HFFc6 (cell line): ENCODE measurements at regions not wholly inside any gene's neighbourhood (a gene's known extent, or its start where the extent isn't known, plus 50 kb on each side); places are given as distances from the start of the nearest gene placed in this dataset.
"Not testable (repeated sequence)": the region's sequence is repeated elsewhere in the genome, so short reads cannot be mapped to it uniquely, and the experiment has no call there.

Experiments
- DNase-seq: peaks from one replicate; pipeline ENCODE4 v3.0.0-alpha.2; 2018
- H3K27ac Mint-ChIP-seq: 2 replicates; pipeline ENCODE4 v1.8.0; 2020; ENCODE audit warnings: mild to moderate bottlenecking, mixed read lengths
- H3K27me3 Mint-ChIP-seq: 2 replicates; pipeline ENCODE4 v1.8.0; 2021; ENCODE audit warnings: mild to moderate bottlenecking, moderate library complexity, mixed read lengths; ENCODE audit not compliant: insufficient read depth
- H3K36me3 Mint-ChIP-seq: 2 replicates; pipeline ENCODE4 v1.8.0; 2021; ENCODE audit warnings: low read depth, mixed read lengths
- H3K4me1 Mint-ChIP-seq: 2 replicates; pipeline ENCODE4 v1.8.0; 2020; ENCODE audit warnings: low read depth, mixed read lengths
- H3K4me3 Mint-ChIP-seq: 2 replicates; pipeline ENCODE4 v1.8.0; 2020; ENCODE audit warnings: mild to moderate bottlenecking, moderate library complexity, mixed read lengths
- H3K9me3 Mint-ChIP-seq: 2 replicates; pipeline ENCODE4 v1.8.0; 2020; ENCODE audit warnings: mild to moderate bottlenecking, mixed read lengths
- CTCF ChIP-seq: fragments of 200-600 bp; sonication (generic); IDR thresholded peaks from 2 replicates; pipeline ENCODE4 v1.5.0; 2021; ENCODE audit warnings: antibody characterized with exemption, mild to moderate bottlenecking

DNA sequence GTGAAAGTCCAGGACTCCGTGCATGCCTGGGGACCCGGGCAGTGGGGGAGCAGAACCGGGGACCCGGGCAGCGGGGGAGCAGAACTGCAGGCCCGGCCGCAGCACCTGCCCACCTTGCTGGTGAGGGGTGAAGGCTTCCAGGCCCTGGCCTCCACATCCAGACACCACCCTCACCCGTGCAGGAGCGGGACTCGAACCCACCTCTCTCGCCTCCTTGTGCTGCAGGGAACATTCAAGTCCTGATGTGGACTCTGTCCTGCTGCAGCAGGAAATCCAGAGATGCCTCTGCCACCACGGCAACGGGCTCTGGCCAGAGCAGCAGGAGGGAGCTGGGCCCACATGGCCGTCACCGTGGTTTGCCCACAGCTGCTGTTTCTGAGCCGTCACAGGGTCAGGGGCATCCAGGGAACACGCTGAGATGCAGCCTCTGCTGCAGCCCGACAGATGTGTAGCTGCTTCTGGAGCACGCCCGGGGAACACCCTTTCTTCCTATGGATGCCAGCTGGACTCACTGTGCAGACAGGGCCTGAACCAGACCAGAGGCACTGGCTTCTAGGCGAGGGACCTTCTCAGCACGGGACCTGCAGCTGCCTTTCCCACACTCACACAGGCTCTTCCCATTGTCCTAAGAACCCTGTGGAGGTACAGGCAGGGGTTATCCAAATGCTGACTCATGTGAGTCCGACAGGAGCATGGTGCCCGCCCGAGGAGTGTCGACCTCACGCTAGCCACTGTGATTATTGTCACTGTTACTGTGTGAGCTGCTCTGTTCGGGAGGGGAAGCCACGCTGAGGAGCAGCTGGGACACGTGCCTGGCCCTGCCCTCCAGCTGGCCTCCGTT is 89.2 kb upstream of the CTDP1 start:
- Mint-ChIP-seq H3K27me3 (peaks cover 29% of the 10 kb centered on the region), H3K4me1 (no peaks in the 10 kb centered on the region), H3K9me3 (peaks cover 17% of the 10 kb centered on the region), H3K36me3 (0 out of 2 replicates have a peak, but pooled peaks cover 4% of the 10 kb centered on the region), H3K27ac (no peak overlapping the region), H3K4me3 (no peak overlapping the region)
- DNase-seq: no peak
- no peak for TF ChIP-seq CTCF

DNA sequence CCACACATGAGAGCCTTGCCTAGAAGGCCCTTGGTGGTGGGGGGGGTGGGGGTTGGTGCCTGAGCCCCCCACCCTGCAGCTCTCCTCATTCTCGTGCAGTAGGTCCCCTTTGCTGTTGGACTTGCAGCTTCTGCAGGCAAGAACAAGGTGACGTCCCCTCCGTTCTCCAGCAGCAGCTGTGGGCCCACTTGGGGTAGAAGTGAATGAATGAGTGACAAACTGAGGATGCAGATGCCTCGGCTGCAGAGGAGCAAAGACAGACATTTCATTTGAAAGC is 88.6 kb upstream of the CTDP1 start:
- Mint-ChIP-seq H3K27ac (no peak overlapping the region), H3K4me3 (no peak overlapping the region), H3K4me1 (no peaks in the 10 kb centered on the region), H3K9me3 (peaks cover 17% of the 10 kb centered on the region), H3K27me3 (peaks cover 33% of the 10 kb centered on the region), H3K36me3 (0 out of 2 replicates have a peak, but pooled peaks cover 4% of the 10 kb centered on the region)
- no peak for TF ChIP-seq CTCF
- DNase-seq: no peak

DNA sequence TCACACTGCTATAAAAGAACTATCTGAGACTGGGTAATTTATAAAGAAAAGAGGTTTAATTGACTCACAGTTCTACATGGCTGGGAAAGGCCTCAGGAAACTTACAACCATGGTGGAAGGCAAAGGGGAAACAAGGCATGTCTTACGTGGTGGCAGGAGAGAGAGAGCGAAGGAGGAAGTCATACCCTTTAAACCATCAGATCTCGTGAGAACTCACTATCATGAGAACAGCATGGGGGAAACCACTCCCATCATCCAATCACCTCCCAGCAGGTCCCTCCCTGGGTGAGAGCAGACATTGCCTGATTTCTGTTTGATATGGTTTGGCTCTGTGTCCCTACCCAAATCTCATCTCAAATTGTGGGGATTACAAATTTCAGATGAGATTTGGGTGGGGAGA is 86.9 kb upstream of the CTDP1 start:
- H3K27me3 Mint-ChIP-seq: peaks cover 40% of the 10 kb centered on the region
- not testable (repeated sequence) for H3K36me3 Mint-ChIP-seq, H3K4me3 Mint-ChIP-seq, H3K4me1 Mint-ChIP-seq, H3K27ac Mint-ChIP-seq, DNase-seq
- peaks cover 17% of the 10 kb centered on the region for H3K9me3 Mint-ChIP-seq

DNA sequence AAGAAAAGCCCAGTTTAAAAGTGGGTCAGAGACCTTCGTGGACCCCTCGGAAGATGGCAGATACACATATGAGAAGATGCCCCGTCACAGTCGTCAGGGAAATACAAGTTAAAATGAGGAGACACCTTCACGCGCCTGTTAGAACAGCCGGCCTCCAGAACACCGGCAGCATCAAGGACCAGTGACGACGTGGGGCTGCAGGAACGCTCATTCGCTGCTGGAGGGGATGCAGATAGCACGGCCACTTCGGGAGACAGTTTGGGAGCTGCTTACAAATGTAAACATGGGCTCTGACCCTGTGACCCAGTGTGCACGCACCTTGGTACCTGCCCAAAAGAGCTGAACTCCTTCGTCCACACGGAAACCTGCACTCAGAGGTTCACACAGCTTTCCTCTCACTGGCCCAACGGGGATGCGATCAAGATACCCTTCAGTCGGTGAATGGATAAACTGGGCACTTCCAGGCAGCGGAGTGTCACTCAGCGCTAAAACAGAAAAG is 83.7 kb upstream of the CTDP1 start:
- H3K4me1 Mint-ChIP-seq: no peaks in the 10 kb centered on the region
- H3K36me3 Mint-ChIP-seq: 0 out of 2 replicates have a peak, but pooled peaks cover 4% of the 10 kb centered on the region
- no peak overlapping the region for H3K4me3 Mint-ChIP-seq
- DNase-seq: no peak
- H3K9me3 Mint-ChIP-seq: peaks cover 17% of the 10 kb centered on the region
- peaks cover 45% of the 10 kb centered on the region for H3K27me3 Mint-ChIP-seq
- H3K27ac Mint-ChIP-seq: no peak overlapping the region
- TF ChIP-seq CTCF: no peak

- Mint-ChIP-seq H3K27me3 (peaks cover 40% of the 10 kb centered on the region), H3K4me1 (no peaks in the 10 kb centered on the region), H3K9me3 (peaks cover 17% of the 10 kb centered on the region), H3K36me3 (0 out of 2 replicates have a peak, but pooled peaks cover 4% of the 10 kb centered on the region), H3K27ac (no peak overlapping the region), H3K4me3 (no peak overlapping the region)
- TF ChIP-seq CTCF: no peak
- DNase-seq: no peak
These were observed 83.0 kb upstream of the CTDP1 start for GRCh38 chr18:79596446-79597175.
